ENCODE measurements at regions not wholly inside any gene's neighbourhood (a gene's known extent, or its start where the extent isn't known, plus 50 kb on each side); places are given as distances from the start of the nearest gene placed in this dataset.

DNA sequence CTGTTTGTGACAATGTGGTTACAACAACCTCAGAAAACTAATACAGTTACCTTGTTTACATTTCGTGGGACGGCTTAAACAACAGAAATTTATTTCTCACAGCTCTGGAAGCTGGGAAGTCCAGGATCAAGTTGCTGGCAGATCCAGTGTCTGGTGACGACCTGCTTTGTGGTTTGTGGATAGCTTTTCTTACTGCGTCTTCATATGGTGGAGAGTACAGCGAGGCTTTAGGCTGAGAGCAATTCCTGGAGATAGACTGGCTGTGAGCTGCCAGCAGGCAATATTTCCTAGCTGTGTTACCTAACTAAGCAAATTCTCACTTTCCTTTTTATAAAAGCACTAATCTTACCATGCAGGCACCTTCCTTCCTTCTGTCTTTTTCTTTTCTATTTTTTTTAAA is 1203.5 kb upstream of the PRR20A start:
- TF ChIP-seq, protein P1, sequence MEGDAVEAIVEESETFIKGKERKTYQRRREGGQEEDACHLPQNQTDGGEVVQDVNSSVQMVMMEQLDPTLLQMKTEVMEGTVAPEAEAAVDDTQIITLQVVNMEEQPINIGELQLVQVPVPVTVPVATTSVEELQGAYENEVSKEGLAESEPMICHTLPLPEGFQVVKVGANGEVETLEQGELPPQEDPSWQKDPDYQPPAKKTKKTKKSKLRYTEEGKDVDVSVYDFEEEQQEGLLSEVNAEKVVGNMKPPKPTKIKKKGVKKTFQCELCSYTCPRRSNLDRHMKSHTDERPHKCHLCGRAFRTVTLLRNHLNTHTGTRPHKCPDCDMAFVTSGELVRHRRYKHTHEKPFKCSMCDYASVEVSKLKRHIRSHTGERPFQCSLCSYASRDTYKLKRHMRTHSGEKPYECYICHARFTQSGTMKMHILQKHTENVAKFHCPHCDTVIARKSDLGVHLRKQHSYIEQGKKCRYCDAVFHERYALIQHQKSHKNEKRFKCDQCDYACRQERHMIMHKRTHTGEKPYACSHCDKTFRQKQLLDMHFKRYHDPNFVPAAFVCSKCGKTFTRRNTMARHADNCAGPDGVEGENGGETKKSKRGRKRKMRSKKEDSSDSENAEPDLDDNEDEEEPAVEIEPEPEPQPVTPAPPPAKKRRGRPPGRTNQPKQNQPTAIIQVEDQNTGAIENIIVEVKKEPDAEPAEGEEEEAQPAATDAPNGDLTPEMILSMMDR (IDR thresholded peaks at IDR 0.05; ENCODE audit: extremely low read depth in 1 of 2, insufficient read depth in 1 of 2, low read depth in 1 of 2, low read length in 2 of 2): no peak
- no peak for TF ChIP-seq POLR2AphosphoS5 (IDR thresholded peaks at IDR 0.05; ENCODE audit: insufficient read depth, low read depth, low read length)
